GM19397 (cell line): ENCODE measurements at regions not wholly inside any gene's neighbourhood (a gene's known extent, or its start where the extent isn't known, plus 50 kb on each side); places are given as distances from the start of the nearest gene placed in this dataset.

Experiments
- ATAC-seq: cut with Tn5 transposase; IDR thresholded peaks from one replicate; pipeline ENCODE4 v1.9.1; 2021; ENCODE audit warnings: mild to moderate bottlenecking, moderate library complexity; ENCODE audit not compliant: unreplicated experiment

DNA sequence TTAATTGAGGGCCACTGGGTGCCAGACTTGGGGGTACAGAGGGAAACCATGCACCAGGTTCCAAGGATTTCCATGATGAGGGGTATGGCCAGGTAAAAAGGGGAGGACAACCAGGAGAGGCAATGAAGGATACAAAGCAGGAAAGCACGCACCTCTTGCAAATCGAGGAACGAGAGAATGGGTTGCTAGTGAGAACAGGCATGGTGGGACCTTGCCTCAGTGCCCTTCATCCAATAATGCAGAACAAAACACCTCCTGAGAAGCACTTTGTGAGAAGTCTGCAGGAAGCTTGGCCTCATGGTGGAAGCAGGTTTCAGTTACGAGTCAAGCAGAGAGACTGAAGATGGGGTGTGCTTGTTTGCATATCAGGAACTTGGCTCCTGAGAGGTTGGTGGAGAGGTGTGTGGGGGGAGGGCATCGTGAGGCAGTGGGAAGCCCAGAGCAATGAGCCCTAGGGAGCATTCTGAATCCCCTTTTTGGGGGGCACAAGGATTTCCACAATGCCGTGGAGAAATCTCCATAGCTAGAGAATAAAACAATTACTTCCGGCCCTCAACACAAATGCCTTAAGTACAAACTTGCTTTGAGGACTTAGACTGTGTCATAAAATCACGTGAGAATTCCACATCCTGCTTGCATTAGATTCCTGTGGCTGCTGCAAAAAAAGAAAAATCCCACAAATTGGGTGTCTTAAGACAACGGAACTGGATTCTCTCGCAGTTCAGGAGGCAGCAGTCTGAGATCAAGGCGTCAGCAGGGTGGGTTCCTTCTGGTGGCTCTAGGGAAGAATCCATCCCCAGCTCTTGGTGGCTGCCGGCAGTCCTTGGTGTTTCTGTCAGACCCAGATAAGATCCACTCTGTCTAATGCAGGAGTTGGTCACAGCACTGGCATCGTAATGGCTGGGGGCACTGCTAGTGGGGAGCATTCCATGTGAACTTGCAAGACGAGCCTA lies 54.9 kb upstream of the BACE2 start:
- ATAC-seq = no peak

DNA sequence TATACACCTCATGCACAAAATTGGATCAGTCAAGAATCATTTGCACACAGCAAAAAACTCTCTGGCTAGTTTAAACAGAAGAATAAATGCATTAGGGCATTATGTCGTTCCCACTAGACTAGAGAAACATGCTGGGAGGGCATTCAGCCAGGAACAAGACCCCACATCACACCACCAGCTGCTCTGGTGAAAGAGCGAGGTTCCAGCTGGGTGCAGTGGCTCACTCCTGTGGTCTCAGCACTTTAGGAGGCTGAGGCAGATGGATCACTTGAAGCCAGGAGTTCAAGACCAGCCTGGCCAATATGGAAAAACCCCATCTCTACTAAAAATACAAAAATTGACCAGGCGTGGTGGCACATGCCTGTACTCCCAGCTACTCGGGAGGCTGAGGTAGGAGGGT lies 52.1 kb upstream of the BACE2 start:
- ATAC-seq = no peak
